ENCODE measurements at regions not wholly inside any gene's neighbourhood (a gene's known extent, or its start where the extent isn't known, plus 50 kb on each side); places are given as distances from the start of the nearest gene placed in this dataset.
"Not testable (repeated sequence)": the region's sequence is repeated elsewhere in the genome, so short reads cannot be mapped to it uniquely, and the experiment has no call there.

- no peak for DNase-seq (ENCODE audit: low read depth)
- no peak for TF ChIP-seq CTCF (conservative IDR thresholded peaks at IDR 0.05; ENCODE audit: low read depth, low read length)
Measured at GRCh38 chr7:92949748-92950147, 113.4 kb upstream of the CDK6 start.

GRCh38 chr7:92945840-92946239 is 109.5 kb upstream of the CDK6 start:
- DNase-seq (ENCODE audit: low read depth): no peak
- no peak for TF ChIP-seq CTCF (conservative IDR thresholded peaks at IDR 0.05; ENCODE audit: low read depth, low read length)

More at GRCh38 chr7:92949748-92950147, 113.4 kb upstream of the CDK6 start:
- H3K4me3 ChIP-seq (ENCODE audit: low read depth, low read length): no peak overlapping the region

GRCh38 chr7:92944633-92945032 is 108.3 kb upstream of the CDK6 start:
- TF ChIP-seq CTCF (conservative IDR thresholded peaks at IDR 0.05; ENCODE audit: low read depth, low read length): no peak
- no peak overlapping the region for H3K4me3 ChIP-seq (ENCODE audit: low read depth, low read length)
- no peak for DNase-seq (ENCODE audit: low read depth)

More at GRCh38 chr7:92945840-92946239, 109.5 kb upstream of the CDK6 start:
- H3K4me3 ChIP-seq (ENCODE audit: low read depth, low read length): no peak overlapping the region

- not testable (repeated sequence) for DNase-seq (ENCODE audit: low read depth); H3K4me3 ChIP-seq (ENCODE audit: low read depth, low read length)
Measured at GRCh38 chr7:92942706-92943105, 106.3 kb upstream of the CDK6 start.

- DNase-seq (ENCODE audit: low read depth): no peak
- no peak overlapping the region for H3K4me3 ChIP-seq (ENCODE audit: low read depth, low read length)
- TF ChIP-seq CTCF (conservative IDR thresholded peaks at IDR 0.05; ENCODE audit: low read depth, low read length): no peak
Measured at GRCh38 chr7:92939666-92940360, 103.4 kb upstream of the CDK6 start.

- no peak for DNase-seq (ENCODE audit: low read depth)
- TF ChIP-seq CTCF (conservative IDR thresholded peaks at IDR 0.05; ENCODE audit: low read depth, low read length): no peak
Measured at GRCh38 chr7:92934096-92934495, 97.7 kb upstream of the CDK6 start.

GRCh38 chr7:92932450-92932849 is 96.1 kb upstream of the CDK6 start:
- H3K4me3 ChIP-seq (ENCODE audit: low read depth, low read length): no peak overlapping the region
- no peak for DNase-seq (ENCODE audit: low read depth)
- no peak for TF ChIP-seq CTCF (conservative IDR thresholded peaks at IDR 0.05; ENCODE audit: low read depth, low read length)

More at GRCh38 chr7:92934096-92934495, 97.7 kb upstream of the CDK6 start:
- no peak overlapping the region for H3K4me3 ChIP-seq (ENCODE audit: low read depth, low read length)

All from epithelial cell of proximal tubule (primary cell).